Fibroblast of lung (primary cell): ENCODE measurements at regions not wholly inside any gene's neighbourhood (a gene's known extent, or its start where the extent isn't known, plus 50 kb on each side); places are given as distances from the start of the nearest gene placed in this dataset.

Experiments used
- CTCF ChIP-seq, 2 donors: IDR thresholded peaks in 1 of 2; conservative IDR thresholded peaks in 1 of 2; 1 replicate in 1 of 2; 2 replicates in 1 of 2; pipeline ENCODE4 v1.5.1; 2011 to 2012; ENCODE audit warnings: low read length in 2 of 2, control low read depth in 1 of 2, inconsistent platforms in 1 of 2, low read depth in 1 of 2, mild to moderate bottlenecking in 1 of 2
- EZH2 ChIP-seq: IDR thresholded peaks from 2 replicates; pipeline ENCODE4 v1.5.1; 2012; ENCODE audit warnings: low read length, control low read depth, mild to moderate bottlenecking; ENCODE audit errors: missing control alignments

- TF ChIP-seq CTCF (conservative IDR thresholded peaks at IDR 0.05 in 1 of 2, IDR thresholded peaks at IDR 0.05 in 1 of 2; ENCODE audit: low read depth in 1 of 2, low read length in 2 of 2) (no peak), EZH2 (no peak)
Measured at GRCh38 chr3:94303266-94303665, 240.4 kb downstream of the NSUN3 start.
